Chondrocyte (in vitro differentiated cells): ENCODE measurements at regions not wholly inside any gene's neighbourhood (a gene's known extent, or its start where the extent isn't known, plus 50 kb on each side); places are given as distances from the start of the nearest gene placed in this dataset.

Experiments used
- DNase-seq: peaks from one replicate; pipeline ENCODE4 v3.0.0; 2021; ENCODE audit warnings: mixed read lengths, low spot score
- H3K27ac Mint-ChIP-seq: one replicate; pipeline ENCODE4 v1.8.0; 2021; ENCODE audit warnings: mild to moderate bottlenecking, moderate library complexity, mixed read lengths; ENCODE audit not compliant: unreplicated experiment
- H3K27me3 Mint-ChIP-seq: 2 replicates; pipeline ENCODE4 v1.8.0; 2021; ENCODE audit warnings: low read depth, mixed read lengths
- H3K36me3 Mint-ChIP-seq: 2 replicates; pipeline ENCODE4 v1.8.0; 2021; ENCODE audit warnings: low read depth, mixed read lengths
- H3K4me1 Mint-ChIP-seq: 2 replicates; pipeline ENCODE4 v1.8.0; 2021; ENCODE audit warnings: low read depth, mild to moderate bottlenecking, mixed read lengths
- H3K4me3 Mint-ChIP-seq: one replicate; pipeline ENCODE4 v1.8.0; 2021; ENCODE audit warnings: mild to moderate bottlenecking, moderate library complexity, mixed read lengths; ENCODE audit not compliant: unreplicated experiment
- H3K9me3 Mint-ChIP-seq: 2 replicates; pipeline ENCODE4 v1.8.0; 2021; ENCODE audit warnings: low read depth, mixed read lengths
- CTCF ChIP-seq: fragments of 200-600 bp; sonication (generic); IDR thresholded peaks from 2 replicates; pipeline ENCODE4 v1.5.0; 2021; ENCODE audit warnings: antibody characterized with exemption, mild to moderate bottlenecking, moderate library complexity

- no peak overlapping the region for H3K27ac Mint-ChIP-seq
- H3K36me3 Mint-ChIP-seq: no peaks in the 10 kb centered on the region
- H3K4me1 Mint-ChIP-seq: no peaks in the 10 kb centered on the region
- TF ChIP-seq CTCF: no peak
- H3K4me3 Mint-ChIP-seq: no peak overlapping the region
- peaks cover 4% of the 10 kb centered on the region for H3K9me3 Mint-ChIP-seq
- peaks cover 14% of the 10 kb centered on the region for H3K27me3 Mint-ChIP-seq
- no peak for DNase-seq
Observed at GRCh38 chr16:79493911-79494310, 106.6 kb downstream of the MAF start.

GRCh38 chr16:79492036-79492435 is 108.5 kb downstream of the MAF start:
- Mint-ChIP-seq H3K27ac (no peak overlapping the region), H3K9me3 (peaks cover 4% of the 10 kb centered on the region), H3K27me3 (peaks cover 18% of the 10 kb centered on the region), H3K36me3 (no peaks in the 10 kb centered on the region), H3K4me1 (no peaks in the 10 kb centered on the region), H3K4me3 (no peak overlapping the region)
- DNase-seq: no peak
- TF ChIP-seq CTCF: no peak

- TF ChIP-seq CTCF: no peak
- Mint-ChIP-seq H3K4me1 (no peaks in the 10 kb centered on the region), H3K9me3 (no peaks in the 10 kb centered on the region), H3K36me3 (no peaks in the 10 kb centered on the region), H3K4me3 (no peak overlapping the region), H3K27ac (no peak overlapping the region), H3K27me3 (peaks cover 34% of the 10 kb centered on the region)
- no peak for DNase-seq
Observed at GRCh38 chr16:79485020-79485419, 115.5 kb downstream of the MAF start.

GRCh38 chr16:79484237-79484636 is 116.3 kb downstream of the MAF start:
- no peak overlapping the region for H3K4me3 Mint-ChIP-seq
- H3K27me3 Mint-ChIP-seq: peaks cover 27% of the 10 kb centered on the region
- no peak for TF ChIP-seq CTCF
- H3K9me3 Mint-ChIP-seq: no peaks in the 10 kb centered on the region
- H3K36me3 Mint-ChIP-seq: no peaks in the 10 kb centered on the region
- no peak for DNase-seq
- no peaks in the 10 kb centered on the region for H3K4me1 Mint-ChIP-seq
- no peak overlapping the region for H3K27ac Mint-ChIP-seq

GRCh38 chr16:79483336-79483735 is 117.2 kb downstream of the MAF start:
- DNase-seq: no peak
- no peaks in the 10 kb centered on the region for H3K9me3 Mint-ChIP-seq
- no peak for TF ChIP-seq CTCF
- H3K27ac Mint-ChIP-seq: no peak overlapping the region
- H3K27me3 Mint-ChIP-seq: peaks cover 23% of the 10 kb centered on the region
- H3K4me1 Mint-ChIP-seq: no peaks in the 10 kb centered on the region
- H3K36me3 Mint-ChIP-seq: no peaks in the 10 kb centered on the region
- H3K4me3 Mint-ChIP-seq: no peak overlapping the region
